Endothelial cell of umbilical vein (primary cell): ENCODE measurements at regions not wholly inside any gene's neighbourhood (a gene's known extent, or its start where the extent isn't known, plus 50 kb on each side); places are given as distances from the start of the nearest gene placed in this dataset.

Experiments
- BruUV-seq: library from RNA; stranded (reverse); fragments of 400-500 nt; replicated peaks from 2 replicates; lab custom pipeline; 2021; lab: Mats Ljungman, UMichigan
- CTCF ChIA-PET: fragments of 300-600, 350-600 bp; sonication (Branson Sonifier 250); formaldehyde crosslinking; loops from one replicate; lab custom pipeline; 2021; ENCODE audit warnings: antibody characterized with exemption, inconsistent platforms; lab: Charles Lee
- POLR2A ChIA-PET: fragments of 300-600, 350-600 bp; sonication (Branson Sonifier 250); formaldehyde crosslinking; loops from one replicate; lab custom pipeline; 2021; ENCODE audit warnings: antibody characterized with exemption, inconsistent platforms; lab: Charles Lee
- DNase-seq: peaks from one replicate; pipeline ENCODE4 v3.0.0-alpha.2; 2011; ENCODE audit warnings: low read depth, low spot score
- FAIRE-seq: peaks from 2 replicates; lab custom pipeline; 2011; peaks lifted over from hg19 to GRCh38; lab: Jason Lieb, UNC
- H2AFZ ChIP-seq: 2 replicates; pipeline ENCODE4 v1.6.0; 2012; ENCODE audit warnings: low read depth, low read length, control low read depth, inconsistent platforms
- H3K27ac ChIP-seq: 2 replicates; pipeline ENCODE4 v1.5.1; 2011; ENCODE audit warnings: low read depth, mild to moderate bottlenecking, control low read depth, low read length, moderate library complexity; ENCODE audit not compliant: insufficient read depth
- H3K27me3 ChIP-seq, 2 experiments: 2 replicates each; pipeline versions ENCODE4 v1.6.0 to v1.6.1; 2011; ENCODE audit warnings: low read length in 2 of 2, mixed read lengths in 1 of 2; ENCODE audit not compliant: control insufficient read depth in 2 of 2, insufficient read depth in 2 of 2
- H3K36me3 ChIP-seq, 2 experiments: 2 replicates in 1 of 2; 3 replicates in 1 of 2; pipeline ENCODE4 v1.5.1; 2011; ENCODE audit warnings: low read length in 2 of 2, mild to moderate bottlenecking in 1 of 2, moderate library complexity in 1 of 2; ENCODE audit not compliant: control insufficient read depth in 2 of 2, insufficient read depth in 2 of 2; ENCODE audit errors: extremely low read depth in 1 of 2
- H3K4me1 ChIP-seq: 3 replicates; pipeline ENCODE4 v1.5.1; 2011; ENCODE audit warnings: mild to moderate bottlenecking, low read length; ENCODE audit not compliant: control insufficient read depth, insufficient read depth; ENCODE audit errors: extremely low read depth
- H3K4me2 ChIP-seq: 2 replicates; pipeline ENCODE4 v1.6.1; 2011; ENCODE audit warnings: low read length, control low read depth, mixed read lengths; ENCODE audit not compliant: insufficient read depth
- H3K4me3 ChIP-seq, 3 experiments: fragments of 200-600 bp in 1 of 3; sonication (generic), shearing (Covaris generic) in 1 of 3; replicated peaks in 1 of 3; 2 replicates each; pipeline ENCODE4 v1.5.1; 2011 to 2016; ENCODE audit warnings: control low read depth in 3 of 3, low read length in 3 of 3, mild to moderate bottlenecking in 2 of 3, inconsistent platforms in 1 of 3, low read depth in 1 of 3, moderate library complexity in 1 of 3; ENCODE audit not compliant: insufficient read depth in 1 of 3
- H3K79me2 ChIP-seq: 2 replicates; pipeline ENCODE4 v1.6.0; 2012; ENCODE audit warnings: low read length, inconsistent platforms; ENCODE audit not compliant: control insufficient read depth, insufficient read depth
- H3K9ac ChIP-seq: replicated peaks from 2 replicates; pipeline ENCODE3; 2011; ENCODE audit warnings: low read length, control low read depth; ENCODE audit not compliant: insufficient read depth; ENCODE audit errors: extremely low read depth
- H3K9me1 ChIP-seq: replicated peaks from 3 replicates; pipeline ENCODE4 v1.6.0; 2011; ENCODE audit warnings: mild to moderate bottlenecking, low read length; ENCODE audit not compliant: control insufficient read depth, insufficient read depth; ENCODE audit errors: extremely low read depth
- H3K9me3 ChIP-seq: replicated peaks from 2 replicates; pipeline ENCODE4 v1.5.1; 2012; ENCODE audit warnings: low read length, inconsistent platforms; ENCODE audit not compliant: control insufficient read depth, insufficient read depth
- H4K20me1 ChIP-seq: replicated peaks from 2 replicates; pipeline ENCODE3; 2011; ENCODE audit warnings: mild to moderate bottlenecking, low read length; ENCODE audit not compliant: control insufficient read depth, insufficient read depth; ENCODE audit errors: extremely low read depth
- EZH2 ChIP-seq: IDR thresholded peaks from 2 replicates; pipeline ENCODE4 v1.6.1; 2012; ENCODE audit warnings: borderline replicate concordance, low read depth, mild to moderate bottlenecking, moderate library complexity, low read length, inconsistent platforms; ENCODE audit not compliant: severe bottlenecking
- FOS ChIP-seq: IDR thresholded peaks from 2 replicates; pipeline ENCODE4 v1.6.1; 2011; ENCODE audit warnings: mild to moderate bottlenecking, low read length, moderate library complexity, borderline replicate concordance; ENCODE audit not compliant: insufficient read depth
- GATA2 ChIP-seq: IDR thresholded peaks from 2 replicates; pipeline ENCODE4 v1.7.0; 2011; ENCODE audit warnings: low read depth, mild to moderate bottlenecking, moderate library complexity, mixed read lengths, low read length; ENCODE audit not compliant: insufficient read length, insufficient read depth
- JUN ChIP-seq: IDR thresholded peaks from 2 replicates; pipeline ENCODE4 v1.6.1; 2011; ENCODE audit warnings: borderline replicate concordance, low read depth; ENCODE audit not compliant: insufficient read length, insufficient read depth
- MYC ChIP-seq: IDR thresholded peaks from one replicate; pipeline ENCODE4 v1.6.1; 2011; ENCODE audit warnings: mild to moderate bottlenecking, low read depth, low read length
- POLR2A ChIP-seq: IDR thresholded peaks from 2 replicates; pipeline ENCODE4 v1.6.1; 2012; ENCODE audit warnings: low read depth, mild to moderate bottlenecking, control low read depth, low read length
- POLR2AphosphoS5 ChIP-seq: IDR thresholded peaks from 2 replicates; pipeline ENCODE4 v1.6.1; 2012; ENCODE audit warnings: low read depth, mild to moderate bottlenecking, control low read depth, low read length, moderate library complexity; ENCODE audit not compliant: insufficient read depth
- dilution Hi-C: fragments of 300-500 bp; cut with MboI; formaldehyde crosslinking; loops from one replicate; pipeline ENCODE4 v1.15.0; 2019; ENCODE audit warnings: low sequenced_read_pairs; ENCODE audit not compliant: extremely low pct_ligation_motif_present
- intact Hi-C: fragments of 100-400 bp; cut with micrococcal nuclease; formaldehyde crosslinking; loops from one replicate; pipeline ENCODE4 v1.10.0; 2022
- TF ChIP-seq, protein P1 (sequence below), 2 donors: IDR thresholded peaks; 1 replicate in 1 of 2; 2 replicates in 1 of 2; pipeline ENCODE4 v1.5.1; 2011; ENCODE audit warnings: low read length in 2 of 2, mild to moderate bottlenecking in 2 of 2, moderate library complexity in 2 of 2, control low read depth in 1 of 2, inconsistent platforms in 1 of 2, low read depth in 1 of 2; ENCODE audit not compliant: insufficient read depth in 1 of 2; ENCODE audit errors: extremely low read depth in 1 of 2
- TF ChIP-seq, protein P2 (sequence below): IDR thresholded peaks from 2 replicates; pipeline ENCODE4 v1.6.1; 2011; ENCODE audit not compliant: insufficient read depth, insufficient read length

DNA sequence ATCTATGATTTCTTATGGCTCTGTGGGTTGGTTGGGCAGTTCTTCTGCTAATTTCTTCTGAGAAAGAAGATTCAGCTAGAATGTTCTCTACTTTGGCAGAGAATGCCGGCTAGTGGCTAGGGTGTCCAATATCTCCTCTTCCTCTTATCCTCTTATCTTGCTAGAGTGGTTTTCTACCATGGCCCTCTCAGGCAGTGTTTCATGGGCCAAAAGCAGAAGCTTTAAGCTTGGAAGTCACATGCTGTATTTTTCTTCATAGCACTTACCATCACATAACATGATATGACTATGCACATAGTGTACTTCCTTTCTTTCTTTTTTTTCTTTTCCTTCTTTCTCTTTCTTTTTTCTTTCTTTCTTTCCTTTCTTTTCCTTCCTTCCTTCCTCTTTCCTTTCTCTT, 140.0 kb downstream of the ITGB8 start:
- H3K27ac ChIP-seq = no peak overlapping the region
- no TSS peak for BruUV-seq

More for the DNA sequence above, 140.0 kb downstream of the ITGB8 start:
- H2AFZ ChIP-seq = no peak overlapping the region
- H3K79me2 ChIP-seq = no peaks in the 10 kb centered on the region
- no peaks in the 10 kb centered on the region for H3K4me1 ChIP-seq
- no peaks in the 10 kb centered on the region for H4K20me1 ChIP-seq
- H3K27me3 ChIP-seq = no peaks in the 10 kb centered on the region
- dilution Hi-C loops = no loop called here
- H3K36me3 ChIP-seq = no peaks in the 10 kb centered on the region
- CTCF ChIA-PET = interaction anchor here (2.1 kb wide), 1 partner anchor 128 kb away, joined by 5 read pairs; no protein-coding TSS in a partner anchor
- DNase-seq (no peak), FAIRE-seq (no peak)
- POLR2A ChIA-PET = no interaction called here
- H3K9me1 ChIP-seq = no peaks in the 10 kb centered on the region
- H3K4me2 ChIP-seq = no peak overlapping the region
- intact Hi-C loops = no loop called here
- no peak overlapping the region for H3K4me3 ChIP-seq
- no peak for TF ChIP-seq FOS
- TF ChIP-seq, protein P1, sequence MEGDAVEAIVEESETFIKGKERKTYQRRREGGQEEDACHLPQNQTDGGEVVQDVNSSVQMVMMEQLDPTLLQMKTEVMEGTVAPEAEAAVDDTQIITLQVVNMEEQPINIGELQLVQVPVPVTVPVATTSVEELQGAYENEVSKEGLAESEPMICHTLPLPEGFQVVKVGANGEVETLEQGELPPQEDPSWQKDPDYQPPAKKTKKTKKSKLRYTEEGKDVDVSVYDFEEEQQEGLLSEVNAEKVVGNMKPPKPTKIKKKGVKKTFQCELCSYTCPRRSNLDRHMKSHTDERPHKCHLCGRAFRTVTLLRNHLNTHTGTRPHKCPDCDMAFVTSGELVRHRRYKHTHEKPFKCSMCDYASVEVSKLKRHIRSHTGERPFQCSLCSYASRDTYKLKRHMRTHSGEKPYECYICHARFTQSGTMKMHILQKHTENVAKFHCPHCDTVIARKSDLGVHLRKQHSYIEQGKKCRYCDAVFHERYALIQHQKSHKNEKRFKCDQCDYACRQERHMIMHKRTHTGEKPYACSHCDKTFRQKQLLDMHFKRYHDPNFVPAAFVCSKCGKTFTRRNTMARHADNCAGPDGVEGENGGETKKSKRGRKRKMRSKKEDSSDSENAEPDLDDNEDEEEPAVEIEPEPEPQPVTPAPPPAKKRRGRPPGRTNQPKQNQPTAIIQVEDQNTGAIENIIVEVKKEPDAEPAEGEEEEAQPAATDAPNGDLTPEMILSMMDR (IDR thresholded peaks at IDR 0.05; ENCODE audit: extremely low read depth in 1 of 2, insufficient read depth in 1 of 2, low read depth in 1 of 2, low read length in 2 of 2) = no peak
- TF ChIP-seq POLR2A = no peak
- no peak for TF ChIP-seq GATA2
- no peak for TF ChIP-seq POLR2AphosphoS5
- TF ChIP-seq JUN = no peak
- no peak for TF ChIP-seq EZH2
- no peak for TF ChIP-seq MYC
- TF ChIP-seq, protein P2, sequence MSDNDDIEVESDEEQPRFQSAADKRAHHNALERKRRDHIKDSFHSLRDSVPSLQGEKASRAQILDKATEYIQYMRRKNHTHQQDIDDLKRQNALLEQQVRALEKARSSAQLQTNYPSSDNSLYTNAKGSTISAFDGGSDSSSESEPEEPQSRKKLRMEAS = no peak
- H3K9ac ChIP-seq = no peak overlapping the region
- no peaks in the 10 kb centered on the region for H3K9me3 ChIP-seq
